Liver (tissue), 8 donors: ENCODE measurements at regions not wholly inside any gene's neighbourhood (a gene's known extent, or its start where the extent isn't known, plus 50 kb on each side); places are given as distances from the start of the nearest gene placed in this dataset.

ENCODE experiments used
- DNase-seq: peaks from one replicate; pipeline ENCODE4 v3.0.0-alpha.2; 2017; ENCODE audit warnings: low spot score
- H3K27ac ChIP-seq, 2 donors: one replicate each; pipeline ENCODE4 v1.7.0; 2013; ENCODE audit warnings: inconsistent platforms in 2 of 2, low read length in 2 of 2, control low read depth in 1 of 2, low read depth in 1 of 2, mild to moderate bottlenecking in 1 of 2
- H3K27me3 ChIP-seq, 4 donors: one replicate each; pipeline versions ENCODE4 v1.6.1 to v1.7.0; 2013; ENCODE audit warnings: low read length in 3 of 4, inconsistent platforms in 1 of 4, mild to moderate bottlenecking in 1 of 4, moderate library complexity in 1 of 4; ENCODE audit not compliant: control insufficient read depth in 4 of 4, insufficient read depth in 4 of 4
- H3K36me3 ChIP-seq, 4 donors: one replicate each; pipeline versions ENCODE4 v1.6.1 to v1.7.0; 2013; ENCODE audit warnings: low read length in 3 of 4, mild to moderate bottlenecking in 3 of 4, low read depth in 1 of 4, moderate library complexity in 1 of 4; ENCODE audit not compliant: control insufficient read depth in 4 of 4, insufficient read depth in 3 of 4
- H3K4me1 ChIP-seq, 4 donors: one replicate each; pipeline versions ENCODE4 v1.6.1 to v1.7.0; 2013; ENCODE audit warnings: low read length in 3 of 4, mild to moderate bottlenecking in 3 of 4, moderate library complexity in 1 of 4; ENCODE audit not compliant: control insufficient read depth in 4 of 4, insufficient read depth in 4 of 4
- H3K4me3 ChIP-seq, 3 donors: one replicate each; pipeline versions ENCODE4 v1.6.1 to v1.7.0; 2013; ENCODE audit warnings: low read length in 3 of 3, control low read depth in 1 of 3, low read depth in 1 of 3, mild to moderate bottlenecking in 1 of 3
- H3K9ac ChIP-seq, 2 donors: one replicate each; pipeline ENCODE4 v1.7.0; 2013; ENCODE audit warnings: low read length in 2 of 2, mild to moderate bottlenecking in 2 of 2, moderate library complexity in 2 of 2, control low read depth in 1 of 2, low read depth in 1 of 2
- H3K9me3 ChIP-seq, 4 donors: one replicate each; pipeline versions ENCODE4 v1.6.1 to v1.7.0; 2013; ENCODE audit warnings: low read length in 3 of 4; ENCODE audit not compliant: control insufficient read depth in 4 of 4
- EGR1 ChIP-seq, 2 donors: IDR thresholded peaks; 2 replicates each; pipeline ENCODE4 v1.6.1; 2016 to 2018; ENCODE audit warnings: antibody characterized with exemption in 2 of 2, low read depth in 2 of 2
- FOXA1 ChIP-seq: IDR thresholded peaks from 2 replicates; pipeline ENCODE4 v1.6.1; 2016; ENCODE audit warnings: antibody characterized with exemption
- FOXA2 ChIP-seq: IDR thresholded peaks from 2 replicates; pipeline ENCODE4 v1.6.1; 2016; ENCODE audit warnings: antibody characterized with exemption
- GABPA ChIP-seq, 2 donors: IDR thresholded peaks in 1 of 2; conservative IDR thresholded peaks in 1 of 2; 2 replicates each; pipeline ENCODE4 v1.6.1; 2016; ENCODE audit warnings: antibody characterized with exemption in 2 of 2, mild to moderate bottlenecking in 1 of 2, moderate library complexity in 1 of 2
- HNF4A ChIP-seq, 2 donors: conservative IDR thresholded peaks; 2 replicates each; pipeline ENCODE4 v1.6.1; 2016; ENCODE audit warnings: antibody characterized with exemption in 2 of 2, mild to moderate bottlenecking in 2 of 2
- HNF4G ChIP-seq: IDR thresholded peaks from 2 replicates; pipeline ENCODE4 v1.6.1; 2016; ENCODE audit warnings: antibody characterized with exemption
- JUND ChIP-seq, 2 donors: IDR thresholded peaks; 2 replicates each; pipeline ENCODE4 v1.6.1; 2016; ENCODE audit warnings: antibody characterized with exemption in 2 of 2
- NR2F2 ChIP-seq: IDR thresholded peaks from 2 replicates; pipeline ENCODE4 v1.6.1; 2016; ENCODE audit warnings: antibody characterized with exemption
- RAD21 ChIP-seq, 2 donors: IDR thresholded peaks; 2 replicates each; pipeline ENCODE4 v1.6.1; 2016; ENCODE audit warnings: antibody characterized with exemption in 2 of 2, mild to moderate bottlenecking in 2 of 2
- RXRA ChIP-seq, 2 donors: IDR thresholded peaks; 2 replicates each; pipeline ENCODE4 v1.6.1; 2017 to 2018; ENCODE audit warnings: antibody characterized with exemption in 2 of 2, mild to moderate bottlenecking in 1 of 2
- SP1 ChIP-seq: IDR thresholded peaks from 2 replicates; pipeline ENCODE4 v1.6.1; 2018; ENCODE audit warnings: antibody characterized with exemption, mild to moderate bottlenecking
- TAF1 ChIP-seq: conservative IDR thresholded peaks from 2 replicates; pipeline ENCODE4 v1.6.1; 2016; ENCODE audit warnings: antibody characterized with exemption, mild to moderate bottlenecking
- WGBS: extraction: QIAGEN DNeasy Blood & Tissue Kit; methylation state at CpG from one replicate; pipeline ENCODE4 v1.1.7; 2013; 5-methylcytosine and 5-hydroxymethylcytosine counted together
- TF ChIP-seq, protein P1 (sequence below): IDR thresholded peaks from 2 replicates; pipeline ENCODE4 v1.6.1; 2016; ENCODE audit warnings: antibody characterized with exemption, mild to moderate bottlenecking
- TF ChIP-seq, protein P2 (sequence below): IDR thresholded peaks from 2 replicates; pipeline ENCODE4 v1.6.1; 2016; ENCODE audit warnings: antibody characterized with exemption
- TF ChIP-seq, protein P3 (sequence below): IDR thresholded peaks from 2 replicates; pipeline ENCODE4 v1.6.1; 2016; ENCODE audit warnings: antibody characterized with exemption
- TF ChIP-seq, protein P4 (sequence below): IDR thresholded peaks from 2 replicates; pipeline ENCODE4 v1.6.1; 2016; ENCODE audit warnings: antibody characterized with exemption
- TF ChIP-seq, protein P5 (sequence below): fragments of 150-350 bp; IDR thresholded peaks from 2 replicates; pipeline ENCODE4 v1.5.1; 2017; ENCODE audit warnings: improper control_type of control experiment, low read depth, low read length; ENCODE audit not compliant: missing input control
- donor health status: healthy.
- donor health status: healthy.
- donor health status: healthy.
- donor health status: healthy.
- donor health status: healthy.

DNA sequence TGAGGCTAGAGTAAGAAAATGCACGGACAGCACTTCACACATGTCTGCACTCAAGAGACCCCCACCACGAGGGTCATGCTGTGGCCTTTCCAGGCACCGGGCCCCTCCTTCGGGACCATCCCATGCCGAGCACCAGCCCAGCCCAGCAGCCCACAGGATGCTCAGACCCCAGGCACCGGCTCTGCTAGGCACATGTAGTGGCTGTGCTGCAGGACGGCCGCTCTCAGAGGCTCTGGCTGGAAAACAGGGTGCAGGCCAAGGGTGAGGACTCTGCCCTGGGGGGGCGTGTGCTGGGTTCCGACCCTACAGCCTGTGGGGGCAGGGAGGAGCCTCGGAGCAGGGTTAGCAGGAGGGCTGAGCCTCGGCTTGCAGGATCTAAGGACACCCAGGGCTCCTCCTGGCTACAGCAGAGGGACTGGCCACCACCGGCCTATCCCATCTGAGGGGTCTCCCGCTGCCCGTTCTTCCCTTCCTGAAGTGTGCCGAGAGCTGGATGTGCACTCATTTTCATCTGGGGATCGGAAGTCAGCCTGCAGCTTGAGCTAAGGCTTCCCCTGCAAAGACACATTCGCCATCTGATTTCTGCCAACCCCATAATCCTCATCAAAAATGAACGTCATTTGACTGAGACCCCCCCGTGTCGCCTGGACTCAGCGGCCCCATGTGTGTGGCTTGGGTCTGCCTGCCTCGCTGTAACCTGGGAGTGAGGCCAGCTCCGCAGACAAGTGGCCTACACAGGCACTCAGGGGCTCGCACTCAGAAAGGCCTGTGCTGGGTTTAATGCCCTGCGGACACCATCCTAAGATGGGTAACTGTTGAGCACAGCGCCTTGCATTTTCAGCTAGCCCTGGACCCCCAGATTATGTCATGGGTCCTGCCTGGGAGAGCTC lies 293.1 kb upstream of the FOXF1 start:
- no peak for DNase-seq
- H3K9me3 ChIP-seq: no peaks in the 10 kb centered on the region
- WGBS: 79% methylated on average over 27 of the region's 27 CpGs
- TF ChIP-seq JUND (IDR thresholded peaks at IDR 0.05): no peak
- TF ChIP-seq GABPA (IDR thresholded peaks at IDR 0.05 in 1 of 2, conservative IDR thresholded peaks at IDR 0.05 in 1 of 2): no peak
- TF ChIP-seq HNF4A (conservative IDR thresholded peaks at IDR 0.05): no peak
- no peak for TF ChIP-seq FOXA1
- TF ChIP-seq NR2F2: no peak
- no peak for TF ChIP-seq TAF1
- TF ChIP-seq, protein P1, sequence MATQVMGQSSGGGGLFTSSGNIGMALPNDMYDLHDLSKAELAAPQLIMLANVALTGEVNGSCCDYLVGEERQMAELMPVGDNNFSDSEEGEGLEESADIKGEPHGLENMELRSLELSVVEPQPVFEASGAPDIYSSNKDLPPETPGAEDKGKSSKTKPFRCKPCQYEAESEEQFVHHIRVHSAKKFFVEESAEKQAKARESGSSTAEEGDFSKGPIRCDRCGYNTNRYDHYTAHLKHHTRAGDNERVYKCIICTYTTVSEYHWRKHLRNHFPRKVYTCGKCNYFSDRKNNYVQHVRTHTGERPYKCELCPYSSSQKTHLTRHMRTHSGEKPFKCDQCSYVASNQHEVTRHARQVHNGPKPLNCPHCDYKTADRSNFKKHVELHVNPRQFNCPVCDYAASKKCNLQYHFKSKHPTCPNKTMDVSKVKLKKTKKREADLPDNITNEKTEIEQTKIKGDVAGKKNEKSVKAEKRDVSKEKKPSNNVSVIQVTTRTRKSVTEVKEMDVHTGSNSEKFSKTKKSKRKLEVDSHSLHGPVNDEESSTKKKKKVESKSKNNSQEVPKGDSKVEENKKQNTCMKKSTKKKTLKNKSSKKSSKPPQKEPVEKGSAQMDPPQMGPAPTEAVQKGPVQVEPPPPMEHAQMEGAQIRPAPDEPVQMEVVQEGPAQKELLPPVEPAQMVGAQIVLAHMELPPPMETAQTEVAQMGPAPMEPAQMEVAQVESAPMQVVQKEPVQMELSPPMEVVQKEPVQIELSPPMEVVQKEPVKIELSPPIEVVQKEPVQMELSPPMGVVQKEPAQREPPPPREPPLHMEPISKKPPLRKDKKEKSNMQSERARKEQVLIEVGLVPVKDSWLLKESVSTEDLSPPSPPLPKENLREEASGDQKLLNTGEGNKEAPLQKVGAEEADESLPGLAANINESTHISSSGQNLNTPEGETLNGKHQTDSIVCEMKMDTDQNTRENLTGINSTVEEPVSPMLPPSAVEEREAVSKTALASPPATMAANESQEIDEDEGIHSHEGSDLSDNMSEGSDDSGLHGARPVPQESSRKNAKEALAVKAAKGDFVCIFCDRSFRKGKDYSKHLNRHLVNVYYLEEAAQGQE: no peak
- no peak for TF ChIP-seq SP1
- TF ChIP-seq, protein P2, sequence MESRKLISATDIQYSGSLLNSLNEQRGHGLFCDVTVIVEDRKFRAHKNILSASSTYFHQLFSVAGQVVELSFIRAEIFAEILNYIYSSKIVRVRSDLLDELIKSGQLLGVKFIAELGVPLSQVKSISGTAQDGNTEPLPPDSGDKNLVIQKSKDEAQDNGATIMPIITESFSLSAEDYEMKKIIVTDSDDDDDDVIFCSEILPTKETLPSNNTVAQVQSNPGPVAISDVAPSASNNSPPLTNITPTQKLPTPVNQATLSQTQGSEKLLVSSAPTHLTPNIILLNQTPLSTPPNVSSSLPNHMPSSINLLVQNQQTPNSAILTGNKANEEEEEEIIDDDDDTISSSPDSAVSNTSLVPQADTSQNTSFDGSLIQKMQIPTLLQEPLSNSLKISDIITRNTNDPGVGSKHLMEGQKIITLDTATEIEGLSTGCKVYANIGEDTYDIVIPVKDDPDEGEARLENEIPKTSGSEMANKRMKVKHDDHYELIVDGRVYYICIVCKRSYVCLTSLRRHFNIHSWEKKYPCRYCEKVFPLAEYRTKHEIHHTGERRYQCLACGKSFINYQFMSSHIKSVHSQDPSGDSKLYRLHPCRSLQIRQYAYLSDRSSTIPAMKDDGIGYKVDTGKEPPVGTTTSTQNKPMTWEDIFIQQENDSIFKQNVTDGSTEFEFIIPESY: no peak
- TF ChIP-seq, protein P3, sequence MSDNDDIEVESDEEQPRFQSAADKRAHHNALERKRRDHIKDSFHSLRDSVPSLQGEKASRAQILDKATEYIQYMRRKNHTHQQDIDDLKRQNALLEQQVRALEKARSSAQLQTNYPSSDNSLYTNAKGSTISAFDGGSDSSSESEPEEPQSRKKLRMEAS: no peak
- TF ChIP-seq FOXA2: no peak
- no peak for TF ChIP-seq RXRA (IDR thresholded peaks at IDR 0.05)
- no peak overlapping the region for H3K27ac ChIP-seq
- H3K9ac ChIP-seq: no peak overlapping the region
- H3K36me3 ChIP-seq: no peaks in the 10 kb centered on the region
- H3K27me3 ChIP-seq: peaks cover 0 to 2% (median 0%) of the 10 kb centered on the region in 4 donors
- H3K4me1 ChIP-seq: no peaks in the 10 kb centered on the region
- no peak overlapping the region for H3K4me3 ChIP-seq

DNA sequence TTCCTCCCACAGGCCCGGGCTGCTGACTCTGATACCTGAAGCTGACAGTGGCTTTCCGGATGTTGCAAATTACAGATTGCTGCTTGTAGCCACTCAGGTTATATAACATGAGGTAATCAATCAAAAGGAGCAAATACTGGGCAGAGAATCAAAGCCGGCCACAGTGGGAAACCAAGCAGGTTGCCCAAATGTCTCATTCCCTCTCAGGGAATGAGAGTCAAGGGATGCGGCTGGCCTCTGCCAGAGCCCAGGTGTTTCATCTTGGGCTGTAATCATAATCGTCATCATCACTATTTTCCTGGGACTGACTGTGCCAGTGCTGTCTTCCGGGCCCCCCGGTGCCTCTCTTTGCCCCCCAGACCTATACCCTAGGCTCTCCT lies 292.4 kb upstream of the FOXF1 start:
- TF ChIP-seq SP1 (no peak), FOXA2 (no peak), RAD21 (IDR thresholded peaks at IDR 0.05) (no peak), RXRA (IDR thresholded peaks at IDR 0.05) (no peak), GABPA (IDR thresholded peaks at IDR 0.05 in 1 of 2, conservative IDR thresholded peaks at IDR 0.05 in 1 of 2) (no peak), HNF4G (no peak), EGR1 (IDR thresholded peaks at IDR 0.05; ENCODE audit: low read depth in 2 of 2) (no peak), NR2F2 (no peak)
- TF ChIP-seq, protein P4, sequence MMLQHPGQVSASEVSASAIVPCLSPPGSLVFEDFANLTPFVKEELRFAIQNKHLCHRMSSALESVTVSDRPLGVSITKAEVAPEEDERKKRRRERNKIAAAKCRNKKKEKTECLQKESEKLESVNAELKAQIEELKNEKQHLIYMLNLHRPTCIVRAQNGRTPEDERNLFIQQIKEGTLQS: no peak
- TF ChIP-seq, protein P2: no peak
- TF ChIP-seq, protein P5, sequence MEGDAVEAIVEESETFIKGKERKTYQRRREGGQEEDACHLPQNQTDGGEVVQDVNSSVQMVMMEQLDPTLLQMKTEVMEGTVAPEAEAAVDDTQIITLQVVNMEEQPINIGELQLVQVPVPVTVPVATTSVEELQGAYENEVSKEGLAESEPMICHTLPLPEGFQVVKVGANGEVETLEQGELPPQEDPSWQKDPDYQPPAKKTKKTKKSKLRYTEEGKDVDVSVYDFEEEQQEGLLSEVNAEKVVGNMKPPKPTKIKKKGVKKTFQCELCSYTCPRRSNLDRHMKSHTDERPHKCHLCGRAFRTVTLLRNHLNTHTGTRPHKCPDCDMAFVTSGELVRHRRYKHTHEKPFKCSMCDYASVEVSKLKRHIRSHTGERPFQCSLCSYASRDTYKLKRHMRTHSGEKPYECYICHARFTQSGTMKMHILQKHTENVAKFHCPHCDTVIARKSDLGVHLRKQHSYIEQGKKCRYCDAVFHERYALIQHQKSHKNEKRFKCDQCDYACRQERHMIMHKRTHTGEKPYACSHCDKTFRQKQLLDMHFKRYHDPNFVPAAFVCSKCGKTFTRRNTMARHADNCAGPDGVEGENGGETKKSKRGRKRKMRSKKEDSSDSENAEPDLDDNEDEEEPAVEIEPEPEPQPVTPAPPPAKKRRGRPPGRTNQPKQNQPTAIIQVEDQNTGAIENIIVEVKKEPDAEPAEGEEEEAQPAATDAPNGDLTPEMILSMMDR: no peak
- no peaks in the 10 kb centered on the region for H3K9me3 ChIP-seq
- H3K4me3 ChIP-seq: no peak overlapping the region
- no peak overlapping the region for H3K9ac ChIP-seq
- no peaks in the 10 kb centered on the region for H3K4me1 ChIP-seq
- peaks cover 0 to 2% (median 0%) of the 10 kb centered on the region in 4 donors for H3K27me3 ChIP-seq
- 76% methylated on average over 7 of the region's 7 CpGs for WGBS
- H3K36me3 ChIP-seq: no peaks in the 10 kb centered on the region
- DNase-seq: no peak
- no peak overlapping the region for H3K27ac ChIP-seq
